GM12865 (cell line): ENCODE measurements at regions not wholly inside any gene's neighbourhood (a gene's known extent, or its start where the extent isn't known, plus 50 kb on each side); places are given as distances from the start of the nearest gene placed in this dataset.
"Not testable (repeated sequence)": the region's sequence is repeated elsewhere in the genome, so short reads cannot be mapped to it uniquely, and the experiment has no call there.

Experiments used
- DNase-seq: peaks from one replicate; pipeline ENCODE4 v3.0.0; 2010; ENCODE audit warnings: low read depth
- H3K4me3 ChIP-seq: 2 replicates; pipeline ENCODE4 v1.5.1; 2011; ENCODE audit warnings: mild to moderate bottlenecking, low read depth, low read length, control low read depth
- TF ChIP-seq, protein P1 (sequence below): IDR thresholded peaks from 2 replicates; pipeline ENCODE4 v1.5.1; 2011; ENCODE audit warnings: low read length, control low read depth, low read depth, inconsistent platforms; ENCODE audit not compliant: insufficient read depth; ENCODE audit errors: missing control alignments

DNA sequence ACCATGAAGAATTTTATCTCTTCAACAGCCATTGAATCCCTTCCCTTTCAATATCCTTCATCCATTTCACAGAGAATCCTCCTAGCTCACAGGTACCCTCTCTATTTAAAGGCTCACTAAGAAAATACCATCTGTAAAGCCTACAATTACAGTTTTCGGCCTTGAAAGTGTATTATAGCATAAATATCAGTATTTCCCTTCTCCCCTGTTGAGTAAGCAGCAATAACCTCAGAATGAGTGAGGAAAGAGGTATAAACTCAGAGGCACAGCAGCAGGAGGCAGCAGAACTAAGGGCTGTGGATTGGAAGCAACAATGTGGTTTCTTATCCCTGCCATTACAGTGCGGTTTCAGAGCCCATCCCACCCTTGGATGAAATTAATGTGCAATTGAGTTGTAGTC lies 360.6 kb upstream of the ATP10A start:
- no peak for DNase-seq
- TF ChIP-seq, protein P1, sequence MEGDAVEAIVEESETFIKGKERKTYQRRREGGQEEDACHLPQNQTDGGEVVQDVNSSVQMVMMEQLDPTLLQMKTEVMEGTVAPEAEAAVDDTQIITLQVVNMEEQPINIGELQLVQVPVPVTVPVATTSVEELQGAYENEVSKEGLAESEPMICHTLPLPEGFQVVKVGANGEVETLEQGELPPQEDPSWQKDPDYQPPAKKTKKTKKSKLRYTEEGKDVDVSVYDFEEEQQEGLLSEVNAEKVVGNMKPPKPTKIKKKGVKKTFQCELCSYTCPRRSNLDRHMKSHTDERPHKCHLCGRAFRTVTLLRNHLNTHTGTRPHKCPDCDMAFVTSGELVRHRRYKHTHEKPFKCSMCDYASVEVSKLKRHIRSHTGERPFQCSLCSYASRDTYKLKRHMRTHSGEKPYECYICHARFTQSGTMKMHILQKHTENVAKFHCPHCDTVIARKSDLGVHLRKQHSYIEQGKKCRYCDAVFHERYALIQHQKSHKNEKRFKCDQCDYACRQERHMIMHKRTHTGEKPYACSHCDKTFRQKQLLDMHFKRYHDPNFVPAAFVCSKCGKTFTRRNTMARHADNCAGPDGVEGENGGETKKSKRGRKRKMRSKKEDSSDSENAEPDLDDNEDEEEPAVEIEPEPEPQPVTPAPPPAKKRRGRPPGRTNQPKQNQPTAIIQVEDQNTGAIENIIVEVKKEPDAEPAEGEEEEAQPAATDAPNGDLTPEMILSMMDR = no peak
- no peak overlapping the region for H3K4me3 ChIP-seq

DNA sequence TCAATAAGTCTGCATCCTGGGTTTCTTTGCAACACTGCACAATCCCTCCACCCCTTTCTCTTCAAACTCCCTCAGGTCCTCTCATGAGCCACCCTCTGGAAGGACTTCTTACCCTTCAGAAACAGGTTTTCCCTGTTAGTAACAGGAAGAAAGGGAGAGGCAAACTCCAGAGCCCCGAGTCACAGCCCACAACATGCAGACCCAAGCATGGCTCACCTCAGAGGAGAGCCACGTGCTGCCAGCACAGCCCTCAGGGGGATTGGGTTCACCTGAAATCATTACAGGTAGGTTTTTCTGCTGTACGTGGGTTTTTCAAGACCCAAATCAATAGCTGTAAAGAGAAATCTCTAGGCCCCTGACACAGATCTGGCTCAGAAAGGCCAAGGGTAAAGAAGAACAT lies 359.7 kb upstream of the ATP10A start:
- no peak overlapping the region for H3K4me3 ChIP-seq
- no peak for DNase-seq
- TF ChIP-seq, protein P1 = no peak

DNA sequence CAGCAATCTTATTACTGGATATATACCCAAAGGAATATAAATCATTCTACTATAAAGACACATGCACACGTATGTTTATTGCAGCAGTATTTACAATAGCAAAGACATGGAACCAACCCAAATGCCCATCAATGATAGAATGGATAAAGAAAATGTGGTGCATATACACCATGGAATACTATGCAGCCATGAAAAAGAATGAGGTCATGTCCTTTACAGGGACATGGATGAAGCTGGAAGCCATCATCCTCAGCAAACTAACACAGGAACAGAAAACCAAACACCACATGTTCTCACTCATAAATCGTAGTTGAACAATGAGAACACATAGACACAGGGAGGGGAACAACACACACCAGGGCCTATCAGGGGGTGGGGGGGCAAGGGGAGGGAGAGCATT lies 353.9 kb upstream of the ATP10A start:
- H3K4me3 ChIP-seq, DNase-seq: not testable (repeated sequence)

DNA sequence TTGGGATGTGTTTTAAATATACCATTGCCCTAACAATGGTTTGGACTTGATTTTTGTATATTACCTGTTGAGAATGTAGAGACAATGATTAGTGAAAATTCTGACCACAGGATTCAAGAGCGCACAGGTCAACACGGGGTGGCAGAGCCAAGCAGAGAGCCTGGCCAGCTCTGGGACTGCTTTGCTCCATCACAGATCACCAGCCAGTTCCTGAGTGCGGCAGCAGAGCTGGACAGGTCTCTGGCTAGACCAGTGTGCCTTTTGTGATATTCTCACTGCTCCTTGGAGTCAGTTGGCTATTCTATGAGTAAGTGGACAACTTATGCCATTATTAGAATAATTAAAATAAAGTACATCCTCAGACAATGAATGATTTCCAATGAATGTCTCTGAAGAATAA lies 351.2 kb upstream of the ATP10A start:
- no peak overlapping the region for H3K4me3 ChIP-seq
- TF ChIP-seq, protein P1 = no peak
- no peak for DNase-seq

DNA sequence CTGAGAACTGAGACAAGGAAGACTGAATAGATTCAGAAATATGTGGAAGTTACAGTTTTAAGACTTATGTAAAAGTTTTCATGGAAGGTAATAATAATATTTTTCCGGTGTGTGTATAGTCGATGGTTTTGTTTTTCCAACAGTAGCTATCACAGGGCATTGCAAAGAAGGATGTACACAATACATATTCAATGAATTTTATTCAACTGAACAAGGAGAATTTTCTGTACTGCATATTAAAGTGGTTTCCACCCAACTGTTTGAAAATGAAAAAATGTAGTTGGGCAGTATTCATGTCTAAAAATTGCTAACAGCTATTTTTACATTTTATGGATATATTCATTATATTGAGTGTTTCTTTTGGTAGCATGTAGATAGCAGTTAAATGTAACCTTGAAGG lies 350.3 kb upstream of the ATP10A start:
- no peak for DNase-seq
- TF ChIP-seq, protein P1 = no peak
- no peak overlapping the region for H3K4me3 ChIP-seq

DNA sequence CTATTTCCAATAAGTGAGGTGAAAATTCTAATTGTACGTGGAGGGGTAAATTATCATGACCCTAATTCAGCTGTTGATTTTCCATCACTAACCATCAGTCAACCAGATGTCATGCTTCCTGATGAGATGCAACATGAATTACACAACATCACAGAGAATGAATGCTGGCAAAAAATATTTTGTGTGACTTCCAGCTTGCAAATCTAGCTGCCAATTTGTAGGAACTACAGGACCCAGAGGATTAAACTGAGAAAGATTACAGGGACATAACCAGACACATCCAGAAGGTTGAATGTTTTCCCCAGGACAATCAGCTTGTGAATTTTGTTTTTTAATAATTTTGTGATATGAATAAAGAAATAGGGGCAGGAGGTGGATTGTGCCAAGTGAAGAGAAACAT lies 349.0 kb upstream of the ATP10A start:
- TF ChIP-seq, protein P1 = no peak
- no peak for DNase-seq
- H3K4me3 ChIP-seq = no peak overlapping the region

DNA sequence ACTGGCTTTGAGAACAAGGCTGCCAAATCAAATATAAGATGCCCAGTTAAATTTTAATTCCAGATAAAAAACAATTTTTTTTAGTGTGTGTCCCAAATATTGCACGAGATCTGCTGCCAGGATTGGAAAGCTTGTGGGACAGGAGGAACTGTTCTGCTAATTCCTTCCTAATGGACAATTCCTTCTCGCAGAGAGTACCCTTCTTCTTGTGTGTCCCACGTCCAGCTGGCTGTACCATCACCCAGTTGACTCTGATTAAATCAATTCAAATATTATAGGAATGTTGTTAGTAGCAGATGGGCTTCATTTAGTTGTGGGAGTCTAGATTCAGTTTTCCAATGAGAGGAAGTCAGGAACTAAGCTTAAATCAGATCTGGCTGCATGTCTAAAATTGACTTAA lies 347.9 kb upstream of the ATP10A start:
- TF ChIP-seq, protein P1 = no peak
- no peak for DNase-seq
- H3K4me3 ChIP-seq = no peak overlapping the region
